GM21717 (cell line): ENCODE measurements at regions not wholly inside any gene's neighbourhood (a gene's known extent, or its start where the extent isn't known, plus 50 kb on each side); places are given as distances from the start of the nearest gene placed in this dataset.

Experiments
- ATAC-seq: cut with Tn5 transposase; IDR thresholded peaks from one replicate; pipeline ENCODE4 v1.9.1; 2021; ENCODE audit warnings: mild to moderate bottlenecking, moderate library complexity; ENCODE audit not compliant: unreplicated experiment

GRCh38 chr10:7028809-7029166, 382.0 kb downstream of the SFMBT2 start:
- ATAC-seq: no peak

- ATAC-seq: no peak
Observed at GRCh38 chr10:7027913-7028808, 382.7 kb downstream of the SFMBT2 start.

DNA sequence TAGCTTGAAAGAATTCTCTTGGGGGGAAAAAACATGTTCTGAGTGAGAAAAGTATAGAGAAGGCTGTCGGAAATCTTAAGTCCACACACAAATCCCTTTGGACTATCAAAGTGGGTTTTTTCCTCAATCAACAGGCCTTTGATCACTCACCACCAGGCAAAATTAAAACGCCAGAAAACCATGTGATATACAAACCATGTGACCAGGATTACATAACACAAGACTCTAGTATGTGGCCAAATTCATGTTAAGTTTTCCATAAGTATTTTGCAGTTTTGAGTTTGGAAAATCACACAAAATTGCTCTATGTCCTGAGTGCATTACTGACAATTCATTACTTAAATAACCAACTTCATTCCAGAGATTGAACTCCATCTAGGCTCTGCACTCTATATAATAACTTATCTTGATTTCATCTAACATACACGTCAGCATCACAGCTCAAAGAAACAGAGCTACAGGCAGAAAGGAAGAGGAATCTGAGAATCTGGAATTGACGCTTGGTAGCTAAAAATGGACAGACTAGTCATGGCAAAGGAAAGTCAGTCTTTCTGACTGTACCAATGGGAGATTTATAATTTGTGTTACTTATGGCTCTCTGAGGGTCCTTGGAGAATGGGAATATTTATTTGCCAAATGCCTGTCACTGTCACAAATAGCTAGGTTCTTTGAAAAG, 383.5 kb downstream of the SFMBT2 start:
- ATAC-seq: no peak

- no peak for ATAC-seq
Observed at GRCh38 chr10:7026818-7027217, 384.0 kb downstream of the SFMBT2 start.

DNA sequence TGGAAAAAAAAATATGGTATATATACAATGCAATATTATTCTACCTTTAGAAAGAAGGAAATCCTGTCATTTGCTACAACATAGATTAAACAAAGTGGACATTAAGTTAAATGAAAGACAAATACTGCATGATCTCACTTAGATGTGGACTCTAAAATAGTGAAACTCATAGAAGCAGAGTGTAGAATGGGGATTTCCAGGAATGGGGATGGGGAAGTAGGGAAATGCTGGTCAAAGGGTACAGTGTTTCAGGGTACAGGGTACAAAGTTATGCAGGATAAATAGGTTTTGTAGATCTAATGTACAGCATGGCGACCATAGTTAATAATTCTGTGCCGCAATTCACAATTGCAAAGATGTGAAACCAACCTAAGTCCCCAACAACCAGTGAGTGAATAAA, 385.5 kb downstream of the SFMBT2 start:
- ATAC-seq: no peak

DNA sequence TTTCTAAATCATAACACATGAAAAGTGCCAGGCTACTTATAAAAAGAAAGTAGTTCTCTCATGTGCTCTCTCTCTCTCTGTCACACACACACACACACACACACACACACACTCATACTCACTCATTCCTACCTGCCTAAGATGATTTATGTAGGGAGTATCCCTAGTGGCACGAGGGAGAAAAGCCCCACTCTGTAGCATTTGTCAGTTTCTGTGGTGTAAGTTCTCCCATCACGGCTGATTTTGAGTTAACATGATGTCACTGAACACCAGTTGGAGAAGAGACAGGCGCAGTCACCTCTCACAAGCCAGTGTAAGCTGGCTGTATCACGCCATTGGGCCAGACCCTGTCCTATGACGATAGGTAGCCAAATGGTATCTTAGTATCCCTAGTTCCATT, 395.4 kb downstream of the SFMBT2 start:
- no peak for ATAC-seq

DNA sequence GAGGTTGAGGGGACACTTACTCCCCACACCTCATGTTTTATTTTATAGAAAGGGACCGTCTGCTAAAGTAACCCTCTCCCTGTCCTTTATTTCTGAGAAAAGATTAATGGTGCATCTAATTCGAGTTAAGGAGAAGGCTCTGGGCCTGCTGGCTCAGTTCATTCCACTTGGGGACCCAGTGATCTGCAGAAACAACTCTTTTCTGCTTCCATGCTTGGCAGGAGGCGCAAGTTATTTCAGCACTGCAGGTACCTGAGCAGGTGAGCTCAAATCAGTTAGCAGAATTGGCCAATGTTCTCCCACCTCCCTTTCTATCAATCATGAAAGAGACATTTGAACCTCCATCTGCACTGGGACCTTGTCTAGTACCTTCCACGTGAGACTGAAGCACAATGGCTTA, 396.1 kb downstream of the SFMBT2 start:
- no peak for ATAC-seq

- ATAC-seq: no peak
Observed at GRCh38 chr10:7011994-7012393, 398.8 kb downstream of the SFMBT2 start.

GRCh38 chr10:7008645-7009044, 402.2 kb downstream of the SFMBT2 start:
- no peak for ATAC-seq

- ATAC-seq: no peak
Observed at GRCh38 chr10:7007600-7008190, 403.1 kb downstream of the SFMBT2 start.

GRCh38 chr10:7006566-7006965, 404.3 kb downstream of the SFMBT2 start:
- ATAC-seq: no peak

- ATAC-seq: no peak
Observed at GRCh38 chr10:7003831-7004395, 406.9 kb downstream of the SFMBT2 start.

- ATAC-seq: no peak
Observed at GRCh38 chr10:7000061-7000460, 410.8 kb downstream of the SFMBT2 start.

- ATAC-seq: no peak
Observed at GRCh38 chr10:6999232-6999925, 411.5 kb downstream of the SFMBT2 start.

- ATAC-seq: no peak
Observed at GRCh38 chr10:6997509-6997908, 413.3 kb downstream of the SFMBT2 start.

DNA sequence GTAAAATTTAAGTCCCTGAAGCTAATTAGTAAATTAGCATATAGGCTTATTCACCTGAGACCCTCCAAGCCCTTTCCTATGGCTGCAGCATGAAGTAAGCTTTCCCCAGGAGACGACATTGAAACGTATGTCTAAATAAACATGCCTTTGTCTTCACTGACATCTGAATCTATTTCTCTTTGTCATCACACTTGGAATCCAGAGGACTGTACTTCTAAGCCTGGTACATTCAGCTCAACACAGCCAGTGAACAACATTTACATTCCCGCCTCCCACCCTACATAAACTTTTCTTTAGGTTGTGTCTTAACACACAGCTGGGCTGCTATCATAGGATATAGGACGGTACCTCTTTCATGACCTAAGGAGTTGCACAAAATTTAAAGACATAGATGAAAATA, 414.4 kb downstream of the SFMBT2 start:
- no peak for ATAC-seq

DNA sequence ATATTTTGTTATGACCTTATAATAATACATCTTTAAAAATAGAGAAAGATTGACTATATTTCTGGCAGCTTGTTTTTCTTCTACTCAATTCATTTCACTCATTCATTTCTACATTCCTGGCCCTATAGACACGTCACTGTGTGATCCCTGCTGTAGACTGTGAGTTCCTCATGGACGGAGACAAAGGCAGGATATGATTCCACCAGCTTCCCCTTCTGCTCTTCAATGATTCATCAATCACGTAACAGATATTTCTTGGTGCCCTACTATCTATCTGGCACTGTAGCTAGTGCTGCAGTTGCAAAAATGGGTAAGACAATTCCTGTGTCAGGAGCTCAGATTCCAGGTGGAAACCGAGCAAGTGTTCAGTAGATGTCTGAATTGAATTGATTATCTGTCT, 415.0 kb downstream of the SFMBT2 start:
- ATAC-seq: no peak

DNA sequence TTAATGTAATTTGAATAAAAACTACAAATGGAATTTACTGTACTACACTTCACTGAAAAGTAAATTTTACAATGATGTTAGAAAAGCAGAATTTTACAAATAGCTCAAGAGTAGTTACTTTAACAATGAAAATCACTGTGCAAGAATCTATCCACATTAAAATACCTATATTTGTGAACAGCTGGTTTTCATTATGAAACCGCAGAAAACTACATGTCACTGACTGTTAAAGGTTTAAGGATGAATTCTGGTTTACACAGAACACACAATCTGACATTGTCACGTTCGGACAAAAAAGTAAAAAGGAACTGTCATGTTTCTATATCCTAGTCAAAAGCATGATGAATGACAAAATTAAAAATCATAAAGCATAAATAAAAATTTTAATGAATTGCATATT, 415.3 kb upstream of the PRKCQ start:
- no peak for ATAC-seq

- ATAC-seq: no peak
Observed at GRCh38 chr10:6990891-6991290, 410.8 kb upstream of the PRKCQ start.

GRCh38 chr10:6988654-6989053, 408.6 kb upstream of the PRKCQ start:
- no peak for ATAC-seq

DNA sequence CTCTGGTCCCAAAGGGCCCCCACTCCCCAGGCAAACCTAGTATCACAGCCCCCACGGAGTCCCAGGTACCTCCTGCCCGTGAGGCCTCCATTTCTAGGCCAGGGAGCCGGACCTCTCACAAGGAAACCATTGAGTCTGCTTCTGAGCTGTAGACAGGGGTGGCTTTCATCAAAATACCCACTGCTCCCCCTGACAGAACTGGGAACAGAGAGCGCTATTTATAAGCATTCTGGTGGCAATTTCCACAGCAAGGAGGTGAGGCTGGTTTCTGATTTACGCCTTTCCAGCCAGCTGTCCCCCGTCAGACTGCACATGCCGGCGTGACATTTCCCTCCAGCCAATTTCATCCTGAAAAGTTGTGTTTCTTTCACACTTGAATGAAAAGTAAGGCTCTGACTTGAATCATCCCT, 407.5 kb upstream of the PRKCQ start:
- no peak for ATAC-seq
